ENCODE measurements at regions not wholly inside any gene's neighbourhood (a gene's known extent, or its start where the extent isn't known, plus 50 kb on each side); places are given as distances from the start of the nearest gene placed in this dataset.
"Not testable (repeated sequence)": the region's sequence is repeated elsewhere in the genome, so short reads cannot be mapped to it uniquely, and the experiment has no call there.

GRCh38 chrX:76509775-76510174 is 82.3 kb downstream of the MAGEE1 start:
- DNase-seq (ENCODE audit: low spot score), result no peak

DNA sequence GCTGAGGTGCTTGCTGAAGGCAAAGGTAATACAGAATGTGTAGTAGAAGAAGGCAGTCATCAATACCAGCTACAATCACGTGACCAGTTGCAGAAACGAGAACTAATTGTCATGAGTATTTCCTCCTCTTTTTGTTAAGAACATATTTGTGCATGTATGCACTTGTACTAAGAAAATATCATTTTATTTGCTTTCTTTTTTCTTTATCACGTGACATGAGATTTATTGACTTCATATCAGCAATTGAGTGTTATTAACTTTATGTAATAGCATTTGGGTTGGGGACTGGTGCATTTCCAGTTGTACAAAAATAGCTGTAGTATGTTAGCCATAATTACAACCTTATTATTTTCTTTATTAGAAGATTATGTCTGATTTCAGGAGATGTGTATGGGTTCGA is 90.0 kb downstream of the MAGEE1 start:
- no peak for DNase-seq (ENCODE audit: low spot score)

- DNase-seq (ENCODE audit: low spot score), result no peak
These were observed 93.0 kb downstream of the MAGEE1 start for GRCh38 chrX:76520273-76521054.

DNA sequence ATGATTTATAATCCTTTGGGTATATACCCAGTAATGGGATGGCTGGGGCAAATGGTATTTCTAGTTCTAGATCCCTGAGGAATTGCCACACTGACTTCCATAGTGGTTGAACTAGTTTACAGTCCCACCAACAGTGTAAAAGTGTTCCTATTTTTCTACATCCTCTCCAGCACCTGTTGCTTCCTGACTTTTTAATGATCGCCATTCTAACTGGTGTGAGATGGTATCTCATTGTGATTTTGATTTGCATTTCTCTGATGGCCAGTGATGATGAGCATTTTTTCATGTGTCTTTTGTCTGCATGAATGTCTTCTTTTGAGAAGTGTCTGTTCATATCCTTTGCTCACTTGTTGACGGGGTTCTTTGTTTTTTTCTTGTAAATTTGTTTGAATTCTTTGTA is 108.2 kb downstream of the MAGEE1 start:
- DNase-seq (ENCODE audit: low spot score), result not testable (repeated sequence)

DNA sequence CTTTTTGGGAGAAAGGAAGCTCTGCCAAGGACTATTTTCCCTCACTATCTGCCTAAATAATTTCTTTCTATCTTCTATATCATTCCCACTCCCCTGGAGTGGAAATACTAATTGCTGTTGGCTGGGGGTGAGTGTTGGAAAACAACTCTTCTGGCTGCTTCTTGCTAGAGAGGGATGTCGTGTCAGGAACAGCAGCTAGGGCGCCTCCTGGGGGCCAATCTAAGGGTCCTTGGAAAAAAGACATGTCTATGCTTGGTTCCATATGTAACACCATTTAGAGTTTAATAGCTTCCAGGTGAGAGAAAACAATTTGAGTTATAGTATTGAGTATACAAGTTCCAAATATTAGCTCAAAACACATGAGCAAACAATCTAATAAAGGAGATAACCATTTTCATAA is 111.3 kb downstream of the MAGEE1 start:
- no peak for DNase-seq (ENCODE audit: low spot score)

- DNase-seq (ENCODE audit: low spot score), result not testable (repeated sequence)
These were observed 115.9 kb downstream of the MAGEE1 start for GRCh38 chrX:76543381-76543780.

DNA sequence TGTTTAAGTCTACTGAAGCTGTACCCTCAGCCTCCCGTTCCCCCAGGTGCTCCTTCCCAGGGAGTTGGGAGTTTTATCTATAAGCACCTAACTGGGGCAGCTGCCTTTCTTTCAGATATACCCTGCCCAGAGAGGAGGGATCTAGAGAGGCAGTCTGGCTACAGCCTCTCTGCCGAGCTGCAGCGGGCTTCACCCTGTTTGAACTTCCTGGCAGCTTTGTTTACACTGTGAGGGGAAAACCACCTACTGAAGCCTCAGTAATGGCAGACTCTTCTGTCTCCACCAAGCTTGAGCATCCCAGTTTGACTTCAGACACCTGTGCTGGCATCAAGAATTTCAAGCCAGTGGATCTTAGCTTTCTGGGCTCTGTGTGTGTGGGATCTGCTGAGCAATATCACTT is 122.5 kb downstream of the MAGEE1 start:
- DNase-seq (ENCODE audit: low spot score), result no peak

- DNase-seq (ENCODE audit: low spot score), result no peak
These were observed 127.8 kb downstream of the MAGEE1 start for GRCh38 chrX:76555269-76555668.

GRCh38 chrX:76555816-76556215 is 128.3 kb downstream of the MAGEE1 start:
- peak; percentile 2 for DNase-seq (ENCODE audit: low spot score)

DNA sequence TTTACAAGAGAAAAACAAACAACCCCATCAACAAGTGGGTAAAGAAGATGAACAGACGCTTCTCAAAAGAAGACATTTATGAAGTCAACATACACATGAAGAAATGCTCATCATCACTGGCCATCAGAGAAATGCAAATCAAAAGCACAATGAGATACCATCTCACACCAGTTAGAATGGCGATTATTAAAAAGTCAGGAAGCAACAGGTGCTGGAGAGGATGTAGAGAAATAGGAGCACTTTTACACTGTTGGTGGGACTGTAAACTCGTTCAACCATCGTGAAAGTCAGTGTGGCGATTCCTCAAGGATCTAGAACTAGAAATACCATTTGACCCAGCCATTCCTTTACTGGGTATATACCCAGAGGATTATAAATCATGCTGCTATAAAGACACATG is 137.3 kb downstream of the MAGEE1 start:
- DNase-seq (ENCODE audit: low spot score), result not testable (repeated sequence)

GRCh38 chrX:76605390-76605789 is 177.9 kb downstream of the MAGEE1 start:
- no peak for DNase-seq (ENCODE audit: low spot score)

GRCh38 chrX:76617020-76617419 is 189.5 kb downstream of the MAGEE1 start:
- DNase-seq (ENCODE audit: low spot score), result no peak

- DNase-seq (ENCODE audit: low spot score), result no peak
These were observed 216.1 kb downstream of the MAGEE1 start for GRCh38 chrX:76643590-76643989.

- not testable (repeated sequence) for DNase-seq (ENCODE audit: low spot score)
These were observed 223.9 kb downstream of the MAGEE1 start for GRCh38 chrX:76651369-76651768.

- DNase-seq (ENCODE audit: low spot score), result no peak
These were observed 230.0 kb downstream of the MAGEE1 start for GRCh38 chrX:76657499-76657898.
